ENCODE measurements at regions not wholly inside any gene's neighbourhood (a gene's known extent, or its start where the extent isn't known, plus 50 kb on each side); places are given as distances from the start of the nearest gene placed in this dataset.

- no peak overlapping the region for H3K27ac Mint-ChIP-seq (ENCODE audit: unreplicated experiment)
- no peak for DNase-seq (ENCODE audit: low spot score)
- TF ChIP-seq CTCF (IDR thresholded peaks at IDR 0.05; ENCODE audit: unreplicated experiment), result no peak
- no peaks in the 10 kb centered on the region for H3K36me3 Mint-ChIP-seq (ENCODE audit: low read depth, unreplicated experiment)
- H3K9me3 Mint-ChIP-seq (ENCODE audit: unreplicated experiment), result no peaks in the 10 kb centered on the region
- no peak overlapping the region for H3K4me3 Mint-ChIP-seq (ENCODE audit: unreplicated experiment)
- peaks cover 8% of the 10 kb centered on the region for H3K27me3 Mint-ChIP-seq (ENCODE audit: unreplicated experiment)
- peaks cover 4% of the 10 kb centered on the region for H3K4me1 Mint-ChIP-seq (ENCODE audit: unreplicated experiment)
Measured at GRCh38 chr17:72594248-72594647, 473.4 kb downstream of the SOX9 start.
